ENCODE measurements at regions not wholly inside any gene's neighbourhood (a gene's known extent, or its start where the extent isn't known, plus 50 kb on each side); places are given as distances from the start of the nearest gene placed in this dataset.
"Not testable (repeated sequence)": the region's sequence is repeated elsewhere in the genome, so short reads cannot be mapped to it uniquely, and the experiment has no call there.

DNA sequence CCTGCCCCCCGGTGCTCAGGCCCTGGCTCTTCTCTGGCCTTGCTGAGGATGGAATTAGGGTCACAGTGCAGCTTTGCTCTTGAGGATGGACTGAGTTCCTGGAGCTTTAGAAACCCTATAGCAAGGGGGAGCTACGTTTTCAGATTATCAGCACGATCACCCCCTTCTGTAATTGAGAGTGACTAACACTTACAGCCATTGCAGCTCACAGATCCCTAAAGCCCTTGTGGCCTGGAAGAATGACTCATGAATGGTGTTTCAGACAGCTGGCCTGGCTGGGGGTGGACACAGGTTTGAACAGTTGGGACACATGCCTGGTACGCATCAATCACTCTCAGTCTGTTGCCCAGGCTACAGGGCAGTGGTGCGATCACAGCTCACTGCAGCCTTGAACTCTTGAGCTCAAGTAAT is 79.7 kb upstream of the IGFBP5 start:
- DNase-seq (ENCODE audit: low read depth), result peak; percentile 91

GRCh38 chr2:216774620-216775019 is 79.3 kb upstream of the IGFBP5 start:
- DNase-seq (ENCODE audit: low read depth), result peak; percentile 67

- DNase-seq (ENCODE audit: low read depth), result no peak
Measured at GRCh38 chr2:216774180-216774579, 78.8 kb upstream of the IGFBP5 start.

DNA sequence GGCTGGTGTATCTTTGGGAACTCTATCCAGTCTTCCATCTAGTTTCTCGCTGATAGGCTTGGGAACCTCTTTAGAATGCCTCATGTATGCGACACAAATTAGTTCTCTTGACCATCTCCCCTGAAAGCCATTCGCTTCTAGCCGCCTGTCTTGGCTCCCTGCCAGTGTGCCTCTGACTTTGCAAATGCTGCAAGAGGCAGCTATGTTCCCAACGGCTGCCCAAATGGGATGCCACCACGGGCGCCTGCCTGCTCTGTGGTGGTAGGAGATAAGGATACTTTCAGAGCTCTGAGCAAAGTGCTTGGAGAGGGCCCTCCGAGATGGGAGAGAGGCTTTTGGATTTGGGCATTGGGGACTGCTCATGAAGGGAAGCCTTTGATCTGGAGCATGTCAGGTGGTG is 77.7 kb upstream of the IGFBP5 start:
- DNase-seq (ENCODE audit: low read depth), result no peak

DNA sequence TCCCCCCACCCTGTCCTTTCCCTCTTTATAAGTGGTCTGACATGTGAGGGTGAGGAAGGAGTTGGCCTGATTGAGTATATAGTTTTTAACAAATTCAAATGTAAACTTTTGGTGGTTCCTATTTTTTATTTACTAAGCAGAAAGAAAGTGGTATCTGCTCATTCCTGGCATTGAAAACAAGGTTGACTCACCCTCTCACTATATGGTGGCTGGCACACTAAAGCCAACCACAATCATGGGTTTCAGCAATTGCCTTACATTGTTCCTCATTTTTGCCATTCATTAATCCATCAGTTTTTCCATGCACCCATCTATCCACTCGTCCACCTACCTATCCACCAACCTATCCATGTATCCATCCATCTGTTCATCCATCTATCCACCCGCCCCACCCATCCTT is 75.4 kb upstream of the IGFBP5 start:
- no peak for DNase-seq (ENCODE audit: low read depth)

DNA sequence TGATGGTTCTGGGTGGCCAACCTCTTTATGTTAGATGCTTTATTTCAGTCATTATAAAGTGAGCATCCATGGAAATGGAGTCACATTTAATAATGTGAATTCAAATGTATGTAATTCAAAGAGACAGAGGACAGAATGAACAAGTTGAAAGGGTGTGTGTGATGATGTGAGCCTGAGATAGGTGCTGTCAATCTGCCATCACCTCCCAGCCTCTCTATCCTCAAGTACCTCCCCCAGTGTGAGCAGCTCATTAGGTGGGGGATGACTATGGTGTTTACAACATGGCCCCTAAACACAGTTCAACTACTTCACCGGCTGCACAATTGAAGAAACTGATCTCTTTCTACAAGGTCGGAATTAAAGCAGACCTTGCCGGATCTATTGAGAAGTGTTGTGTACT is 74.7 kb upstream of the IGFBP5 start:
- no peak for DNase-seq (ENCODE audit: low read depth)

DNA sequence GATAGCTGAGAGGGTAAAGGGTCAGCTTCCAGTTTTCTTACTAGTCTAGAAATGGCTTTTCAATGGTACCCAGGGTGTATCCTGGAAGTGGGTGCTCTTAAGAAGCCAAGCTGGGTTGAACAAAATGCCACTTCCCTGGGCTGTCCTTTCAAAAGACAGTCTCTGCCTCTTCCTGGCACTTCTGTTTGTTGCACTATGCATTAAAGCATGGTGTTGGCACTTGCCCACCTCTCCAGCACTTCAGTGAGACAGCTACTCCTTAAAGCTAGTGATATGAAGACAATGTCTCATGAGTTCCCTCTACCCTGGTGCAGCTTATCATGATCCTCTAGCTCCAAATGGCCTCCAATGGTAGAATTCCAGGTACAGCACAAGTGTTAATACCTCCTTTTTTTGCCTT is 74.3 kb upstream of the IGFBP5 start:
- no peak for DNase-seq (ENCODE audit: low read depth)

DNA sequence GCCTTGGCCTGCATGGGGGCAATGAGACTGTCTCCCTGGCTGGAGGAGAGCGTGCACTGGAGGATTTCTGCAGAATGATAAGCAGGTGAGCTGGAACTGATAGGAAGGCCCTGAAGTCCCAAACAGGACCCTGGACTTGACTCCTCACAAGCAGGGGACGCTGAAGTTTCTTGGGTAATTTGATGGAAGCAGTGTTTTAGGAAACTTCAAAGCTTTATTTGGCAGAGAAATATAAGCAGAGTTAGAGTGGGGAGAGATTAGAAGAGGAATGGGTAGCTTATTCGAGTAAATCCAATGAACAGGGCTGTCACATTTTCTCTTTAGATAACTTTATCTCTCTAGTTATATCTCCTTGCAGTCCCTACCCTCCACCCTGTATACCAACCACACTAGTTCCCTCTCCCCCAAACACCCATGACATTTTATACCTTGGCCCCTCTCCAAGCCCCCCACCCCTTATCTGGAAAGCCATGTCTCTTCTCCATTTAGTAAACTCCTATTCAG is 73.6 kb upstream of the IGFBP5 start:
- DNase-seq (ENCODE audit: low read depth), result no peak

DNA sequence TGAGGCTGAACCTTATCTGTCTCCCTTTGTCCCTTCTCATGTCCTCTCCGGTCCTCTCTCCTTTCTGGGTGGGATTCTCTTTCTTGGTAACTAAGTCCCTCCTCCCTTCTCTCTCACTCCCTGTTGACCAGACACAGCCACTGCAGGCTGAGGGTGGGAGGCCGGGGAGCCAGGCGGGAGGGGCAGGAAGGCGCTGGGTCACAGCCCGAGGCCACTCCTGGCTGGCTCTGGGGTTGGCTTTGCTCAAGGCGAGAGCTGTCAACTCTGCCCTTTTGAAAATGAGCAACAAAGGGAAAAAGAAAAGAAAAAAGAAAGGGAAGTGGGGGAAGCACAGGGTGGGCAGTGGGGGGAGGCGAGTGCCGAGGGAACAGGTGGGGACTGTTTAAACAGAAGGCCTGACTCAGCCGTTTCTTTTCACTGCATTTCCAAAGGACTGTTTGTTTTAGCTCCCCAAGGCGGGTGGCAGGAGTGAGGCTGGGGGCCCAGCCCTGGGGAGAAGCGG is 70.5 kb upstream of the IGFBP5 start:
- no peak for DNase-seq (ENCODE audit: low read depth)

DNA sequence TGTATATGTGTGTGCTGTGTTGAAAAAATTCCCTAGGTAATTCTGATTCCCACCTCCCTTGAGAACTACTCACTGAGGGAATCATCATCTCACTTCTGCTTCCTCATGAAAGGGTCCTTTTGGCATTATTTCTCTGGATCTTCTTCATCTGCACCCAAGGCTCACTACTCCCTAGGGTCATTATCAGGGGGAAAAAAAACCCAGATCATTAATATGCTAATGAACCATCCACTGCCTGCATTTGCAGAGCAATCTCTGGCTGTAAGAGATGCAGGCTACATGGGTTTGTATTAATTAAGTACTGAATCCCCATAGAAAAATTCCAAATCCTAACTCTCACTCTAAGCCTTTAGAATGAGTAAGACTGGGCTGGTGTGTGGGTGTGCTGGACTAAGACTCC is 68.0 kb upstream of the IGFBP5 start:
- DNase-seq (ENCODE audit: low read depth), result no peak

DNA sequence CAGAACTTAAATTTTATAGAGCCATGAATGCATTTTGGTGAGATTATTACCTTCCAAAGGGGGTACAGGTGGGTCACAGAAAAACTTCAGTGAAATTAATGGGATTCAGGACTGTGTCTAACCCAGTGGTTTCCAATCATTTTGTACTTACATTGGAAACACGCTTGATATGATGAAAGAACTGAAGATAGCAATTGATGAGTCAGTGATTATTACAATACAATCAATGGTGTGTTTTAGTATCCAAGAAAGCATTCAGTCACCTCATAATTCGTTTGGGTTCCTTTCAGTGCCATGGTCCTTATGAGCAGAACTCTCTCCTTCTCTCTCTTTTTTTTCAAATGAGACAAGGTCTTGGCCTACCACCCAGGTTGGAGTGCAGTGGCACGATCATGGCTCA is 66.5 kb upstream of the IGFBP5 start:
- no peak for DNase-seq (ENCODE audit: low read depth)

GRCh38 chr2:216761133-216761532 is 65.8 kb upstream of the IGFBP5 start:
- no peak for DNase-seq (ENCODE audit: low read depth)

GRCh38 chr2:216758256-216759155 is 63.2 kb upstream of the IGFBP5 start:
- DNase-seq (ENCODE audit: low read depth), result no peak

DNA sequence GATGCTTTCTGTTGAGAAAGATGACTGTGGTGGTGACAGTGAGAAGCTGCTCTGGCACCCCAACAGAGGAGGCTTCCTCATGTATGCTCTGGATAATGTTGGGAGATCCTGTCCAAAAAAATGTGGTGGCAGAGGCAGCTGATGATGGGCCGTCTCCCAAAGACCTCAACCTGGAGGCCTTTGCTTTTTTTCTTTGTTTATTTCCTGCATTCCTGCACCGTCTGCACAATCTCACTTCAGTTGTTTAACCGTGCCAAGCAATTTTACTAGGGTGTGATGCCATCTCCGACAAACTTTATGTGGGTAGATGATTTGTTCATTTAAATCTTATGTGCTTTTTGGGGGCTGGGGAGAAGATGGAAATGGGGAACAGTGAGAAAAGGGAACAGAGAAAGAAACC is 62.2 kb upstream of the IGFBP5 start:
- DNase-seq (ENCODE audit: low read depth), result no peak

GRCh38 chr2:216756435-216756834 is 61.1 kb upstream of the IGFBP5 start:
- no peak for DNase-seq (ENCODE audit: low read depth)

DNA sequence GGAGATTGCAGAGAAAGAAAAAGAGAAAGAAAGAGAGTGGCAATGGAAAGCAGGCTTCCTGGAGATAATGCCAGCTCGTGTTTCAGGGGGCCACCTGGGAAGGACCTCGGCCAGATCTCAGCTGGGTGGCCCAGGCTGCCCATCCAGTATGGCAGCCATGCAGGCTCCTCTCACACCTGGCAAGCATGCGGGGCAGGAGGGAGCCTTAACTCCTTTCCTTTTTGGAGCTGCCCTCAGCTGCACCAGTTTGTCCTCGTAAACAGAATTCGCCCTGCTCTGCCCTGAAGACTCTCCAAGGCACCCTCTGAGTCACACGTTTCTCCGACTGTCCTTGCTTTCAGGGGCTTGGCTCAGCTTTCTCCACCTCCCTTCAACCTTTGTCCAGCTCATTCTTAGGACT is 59.5 kb upstream of the IGFBP5 start:
- no peak for DNase-seq (ENCODE audit: low read depth)

DNA sequence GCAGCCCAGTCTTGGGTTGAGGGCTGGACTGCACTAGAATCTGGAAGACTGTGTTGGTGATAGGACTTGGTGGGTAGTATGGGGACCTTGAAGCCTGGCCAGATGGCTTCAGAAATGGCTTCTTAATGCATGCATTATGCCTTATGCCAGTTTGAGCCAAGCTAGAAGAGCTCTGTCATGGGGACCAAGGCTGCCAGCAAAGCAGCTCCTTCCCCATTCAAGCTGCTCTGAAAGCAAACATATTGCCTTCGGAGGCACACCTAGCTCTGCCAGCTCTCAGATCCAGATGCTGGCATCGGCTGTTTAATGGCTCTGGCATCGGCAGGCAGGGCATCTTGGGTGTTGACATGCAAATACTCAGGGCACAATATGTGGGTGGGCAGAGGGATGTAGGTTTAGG is 59.0 kb upstream of the IGFBP5 start:
- DNase-seq (ENCODE audit: low read depth), result no peak

DNA sequence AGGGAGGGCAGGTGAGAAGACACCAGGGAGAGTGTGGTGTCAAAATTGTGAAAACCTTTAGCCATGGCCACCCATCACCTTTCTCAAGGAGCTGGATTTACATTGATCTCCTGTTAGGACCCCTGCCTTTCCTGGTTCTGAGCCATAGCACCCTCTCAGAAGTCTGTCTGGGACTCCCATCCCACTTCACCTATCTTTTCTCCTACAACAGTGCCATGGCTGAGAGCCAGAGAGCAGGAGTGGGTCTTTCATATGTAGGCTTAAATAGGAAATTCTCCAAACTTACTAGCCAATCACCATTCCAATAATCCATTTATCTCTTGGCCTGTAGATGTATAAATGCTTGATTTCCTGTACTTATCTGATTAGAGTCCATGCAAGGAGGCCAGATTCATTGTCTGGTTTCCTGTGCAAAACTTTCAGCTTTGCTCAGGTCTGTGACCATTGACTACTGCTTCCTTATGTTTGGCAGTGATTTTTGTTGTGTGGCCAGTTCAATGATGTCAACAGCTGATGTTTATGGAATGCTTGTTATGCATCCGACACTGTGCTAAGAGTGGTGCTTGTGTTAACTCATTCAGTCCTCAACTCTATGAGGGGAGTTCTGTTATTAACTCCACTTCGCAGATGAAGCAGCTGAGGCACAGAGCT is 57.6 kb upstream of the IGFBP5 start:
- no peak for DNase-seq (ENCODE audit: low read depth)

GRCh38 chr2:216750750-216751149 is 55.4 kb upstream of the IGFBP5 start:
- DNase-seq (ENCODE audit: low read depth), result not testable (repeated sequence)

DNA sequence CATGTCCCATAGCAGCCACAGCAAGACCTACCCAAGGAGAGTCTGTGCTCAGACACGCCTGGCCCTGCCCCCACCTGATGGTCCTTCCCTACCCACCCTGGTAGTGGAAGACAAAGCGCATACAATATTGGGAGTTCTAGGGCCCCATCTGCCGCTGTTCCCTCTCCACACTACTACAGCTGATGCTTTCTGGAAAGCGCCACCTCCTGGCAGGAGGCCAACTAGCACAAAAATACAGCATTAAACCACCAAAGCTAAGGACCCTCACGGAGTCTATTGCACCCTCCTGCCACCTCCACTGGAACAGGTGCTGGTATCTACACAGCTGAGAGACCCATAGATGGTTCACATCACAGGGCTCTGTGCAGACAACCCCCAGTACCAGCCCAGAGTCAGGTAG is 50.9 kb upstream of the IGFBP5 start:
- not testable (repeated sequence) for DNase-seq (ENCODE audit: low read depth)

DNA sequence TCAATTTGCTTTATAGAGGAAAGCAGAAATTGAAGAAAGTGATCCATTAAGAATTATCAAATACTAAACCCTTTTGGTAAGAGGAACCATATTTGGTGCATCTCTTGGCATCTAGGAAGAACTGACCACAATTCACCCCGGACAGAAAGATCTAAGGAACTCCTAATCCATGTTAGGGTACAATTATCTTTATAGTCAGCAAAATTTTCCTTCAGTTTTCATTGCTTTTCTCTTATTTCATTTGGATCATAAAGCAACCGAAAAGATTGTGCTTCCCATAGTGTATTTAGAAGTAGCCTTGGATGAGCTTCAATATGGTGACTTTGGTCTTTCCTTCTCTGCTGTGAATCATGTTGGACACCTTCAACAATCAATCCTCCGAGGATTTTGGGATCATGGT is 50.1 kb upstream of the IGFBP5 start:
- no peak for DNase-seq (ENCODE audit: low read depth)
